ENCODE measurements at regions not wholly inside any gene's neighbourhood (a gene's known extent, or its start where the extent isn't known, plus 50 kb on each side); places are given as distances from the start of the nearest gene placed in this dataset.
A peak's percentile ranks its signal among the peaks of the same experiment; 100 is the strongest.

- ChIA-PET CTCF (interaction anchor here (0.7 to 1.9 kb wide), 7 partner anchors 9 to 84 kb away, joined by 3 to 15 read pairs (median 4); no protein-coding TSS in a partner anchor), POLR2A (no interaction called here)
- H3K27ac ChIP-seq, result peak overlapping the region; percentile 50 to 71; a peak in 5 of 6 replicates
- FAIRE-seq, result peak; percentile 84
- peaks cover 23% of the 10 kb centered on the region for H3K4me1 ChIP-seq
- no peak for TF ChIP-seq ZNF302 (CRISPR knock-in tag; IDR thresholded peaks at IDR 0.05)
- TF ChIP-seq RCOR1 (IDR thresholded peaks at IDR 0.05; ENCODE audit: low read depth, low read length), result no peak
- no peak for TF ChIP-seq CTCF (IDR thresholded peaks at IDR 0.05)
- TF ChIP-seq PHF8 (IDR thresholded peaks at IDR 0.05; ENCODE audit: borderline replicate concordance, low read depth), result no peak
- no peak for TF ChIP-seq EHF (CRISPR knock-in tag; IDR thresholded peaks at IDR 0.05)
- no peak for TF ChIP-seq HDAC2 (IDR thresholded peaks at IDR 0.05)
- TF ChIP-seq EHMT2 (IDR thresholded peaks at IDR 0.05; ENCODE audit: low read depth), result no peak
- TF ChIP-seq MAX (IDR thresholded peaks at IDR 0.05), result no peak
- TF ChIP-seq CBX2 (IDR thresholded peaks at IDR 0.05; ENCODE audit: borderline replicate concordance, low read depth), result no peak
- no peak for TF ChIP-seq PBX3 (IDR thresholded peaks at IDR 0.05)
- TF ChIP-seq NR3C1 (IDR thresholded peaks at IDR 0.05), result no peak
- no peak overlapping the region for H3K4me3 ChIP-seq
- peaks cover 19% of the 10 kb centered on the region for H3K9me3 ChIP-seq
- DNase-seq (ENCODE audit: low read depth in 1 of 2, low spot score in 1 of 2), result no peak
- H3K4me2 ChIP-seq, result peak overlapping the region; percentile 41
- peak in 1 of 2 experiments; percentile 31; a peak in 2 of 6 replicates for ATAC-seq
These were observed 61.2 kb upstream of the ALDH1A1 start for GRCh38 chr9:73014011-73014410.

- DNase-seq (ENCODE audit: low read depth in 1 of 2, low spot score in 1 of 2), result no peak
- no peak for FAIRE-seq
- Histone ChIP-seq H3K4me2 (peak overlapping the region; percentile 8; the same call in 2 of the 3 replicates), H3K4me3 (no peak overlapping the region), H3K27ac (peak overlapping the region; percentile 42 to 67; a peak in 4 of 6 replicates), H3K9me3 (peaks cover 1% of the 10 kb centered on the region; the same call in 2 of the 3 replicates), H3K4me1 (peaks cover 36% of the 10 kb centered on the region)
- CTCF ChIA-PET, result no interaction called here
- WGBS (ENCODE audit: missing lambda C conversion rate), result 88% methylated on average over 2 of the region's 2 CpGs
- no peak for ATAC-seq
- POLR2A ChIA-PET, result no interaction called here
- TF ChIP-seq ZSCAN20 (CRISPR knock-in tag; IDR thresholded peaks at IDR 0.05), result no peak
- TF ChIP-seq JUN (IDR thresholded peaks at IDR 0.05), result no peak
- no peak for TF ChIP-seq POLR2AphosphoS2 (conservative IDR thresholded peaks at IDR 0.05; ENCODE audit: low read length)
- TF ChIP-seq HDAC2 (IDR thresholded peaks at IDR 0.05), result no peak
- TF ChIP-seq CHD2 (IDR thresholded peaks at IDR 0.05; ENCODE audit: low read length, partially characterized antibody), result no peak
- no peak for TF ChIP-seq RAD21 (conservative IDR thresholded peaks at IDR 0.05 in 1 of 2, IDR thresholded peaks at IDR 0.05 in 1 of 2)
- no peak for TF ChIP-seq TFCP2L1 (CRISPR knock-in tag; IDR thresholded peaks at IDR 0.05)
- no peak for TF ChIP-seq PHF8 (IDR thresholded peaks at IDR 0.05; ENCODE audit: borderline replicate concordance, low read depth)
- no peak for TF ChIP-seq RCOR1 (IDR thresholded peaks at IDR 0.05; ENCODE audit: low read depth, low read length)
- no peak for TF ChIP-seq FOXS1 (CRISPR knock-in tag; IDR thresholded peaks at IDR 0.05)
- TF ChIP-seq USF2 (IDR thresholded peaks at IDR 0.05), result no peak
- TF ChIP-seq FOSL2 (IDR thresholded peaks at IDR 0.05), result no peak
- TF ChIP-seq FOSL2 (CRISPR knock-in tag; IDR thresholded peaks at IDR 0.05), result no peak
- no peak for TF ChIP-seq HOXB13 (CRISPR knock-in tag; IDR thresholded peaks at IDR 0.05; ENCODE audit: low read depth)
- TF ChIP-seq ELK1 (IDR thresholded peaks at IDR 0.05; ENCODE audit: low read depth, low read length), result no peak
- no peak for TF ChIP-seq EP300 (IDR thresholded peaks at IDR 0.05)
- TF ChIP-seq REST (IDR thresholded peaks at IDR 0.05), result no peak
- TF ChIP-seq FOSB (CRISPR knock-in tag; IDR thresholded peaks at IDR 0.05), result no peak
- no peak for TF ChIP-seq ZFP36 (IDR thresholded peaks at IDR 0.05; ENCODE audit: borderline replicate concordance, partially characterized antibody)
- TF ChIP-seq HOXB5 (CRISPR knock-in tag; IDR thresholded peaks at IDR 0.05), result no peak
These were observed 59.1 kb upstream of the ALDH1A1 start for GRCh38 chr9:73011956-73012355.

Measured in A549 (cell line).